ENCODE measurements at regions not wholly inside any gene's neighbourhood (a gene's known extent, or its start where the extent isn't known, plus 50 kb on each side); places are given as distances from the start of the nearest gene placed in this dataset.

DNA sequence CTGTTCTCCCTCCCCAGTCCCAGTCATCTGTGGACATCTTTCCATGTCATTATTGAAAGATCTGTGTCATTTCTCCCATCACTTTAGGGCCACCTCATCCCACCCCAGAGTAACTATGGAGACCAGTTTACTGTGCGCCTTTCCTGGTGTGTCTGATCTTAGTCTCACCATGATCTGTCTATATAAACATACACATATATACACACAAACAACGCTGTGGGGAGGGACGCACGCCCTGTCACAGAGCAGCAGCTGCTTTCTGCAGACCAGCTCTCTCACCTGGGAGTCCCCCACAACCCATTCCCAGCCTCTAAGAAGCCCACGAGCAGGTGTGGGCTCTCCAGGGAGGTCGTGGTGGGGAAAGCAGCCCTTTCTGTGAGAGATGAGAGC lies 68.1 kb upstream of the TOX2 start:
- no peak for DNase-seq (ENCODE audit: low spot score)
- Mint-ChIP-seq H3K36me3 (ENCODE audit: low read depth, unreplicated experiment) (no peaks in the 10 kb centered on the region), H3K27me3 (ENCODE audit: unreplicated experiment) (peaks cover 8% of the 10 kb centered on the region), H3K27ac (ENCODE audit: unreplicated experiment) (peak overlapping the region; percentile 49), H3K4me1 (ENCODE audit: unreplicated experiment) (peaks cover 27% of the 10 kb centered on the region), H3K9me3 (ENCODE audit: unreplicated experiment) (no peaks in the 10 kb centered on the region), H3K4me3 (ENCODE audit: unreplicated experiment) (no peak overlapping the region)
- TF ChIP-seq, protein P1, sequence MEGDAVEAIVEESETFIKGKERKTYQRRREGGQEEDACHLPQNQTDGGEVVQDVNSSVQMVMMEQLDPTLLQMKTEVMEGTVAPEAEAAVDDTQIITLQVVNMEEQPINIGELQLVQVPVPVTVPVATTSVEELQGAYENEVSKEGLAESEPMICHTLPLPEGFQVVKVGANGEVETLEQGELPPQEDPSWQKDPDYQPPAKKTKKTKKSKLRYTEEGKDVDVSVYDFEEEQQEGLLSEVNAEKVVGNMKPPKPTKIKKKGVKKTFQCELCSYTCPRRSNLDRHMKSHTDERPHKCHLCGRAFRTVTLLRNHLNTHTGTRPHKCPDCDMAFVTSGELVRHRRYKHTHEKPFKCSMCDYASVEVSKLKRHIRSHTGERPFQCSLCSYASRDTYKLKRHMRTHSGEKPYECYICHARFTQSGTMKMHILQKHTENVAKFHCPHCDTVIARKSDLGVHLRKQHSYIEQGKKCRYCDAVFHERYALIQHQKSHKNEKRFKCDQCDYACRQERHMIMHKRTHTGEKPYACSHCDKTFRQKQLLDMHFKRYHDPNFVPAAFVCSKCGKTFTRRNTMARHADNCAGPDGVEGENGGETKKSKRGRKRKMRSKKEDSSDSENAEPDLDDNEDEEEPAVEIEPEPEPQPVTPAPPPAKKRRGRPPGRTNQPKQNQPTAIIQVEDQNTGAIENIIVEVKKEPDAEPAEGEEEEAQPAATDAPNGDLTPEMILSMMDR (IDR thresholded peaks at IDR 0.05; ENCODE audit: unreplicated experiment), result no peak

DNA sequence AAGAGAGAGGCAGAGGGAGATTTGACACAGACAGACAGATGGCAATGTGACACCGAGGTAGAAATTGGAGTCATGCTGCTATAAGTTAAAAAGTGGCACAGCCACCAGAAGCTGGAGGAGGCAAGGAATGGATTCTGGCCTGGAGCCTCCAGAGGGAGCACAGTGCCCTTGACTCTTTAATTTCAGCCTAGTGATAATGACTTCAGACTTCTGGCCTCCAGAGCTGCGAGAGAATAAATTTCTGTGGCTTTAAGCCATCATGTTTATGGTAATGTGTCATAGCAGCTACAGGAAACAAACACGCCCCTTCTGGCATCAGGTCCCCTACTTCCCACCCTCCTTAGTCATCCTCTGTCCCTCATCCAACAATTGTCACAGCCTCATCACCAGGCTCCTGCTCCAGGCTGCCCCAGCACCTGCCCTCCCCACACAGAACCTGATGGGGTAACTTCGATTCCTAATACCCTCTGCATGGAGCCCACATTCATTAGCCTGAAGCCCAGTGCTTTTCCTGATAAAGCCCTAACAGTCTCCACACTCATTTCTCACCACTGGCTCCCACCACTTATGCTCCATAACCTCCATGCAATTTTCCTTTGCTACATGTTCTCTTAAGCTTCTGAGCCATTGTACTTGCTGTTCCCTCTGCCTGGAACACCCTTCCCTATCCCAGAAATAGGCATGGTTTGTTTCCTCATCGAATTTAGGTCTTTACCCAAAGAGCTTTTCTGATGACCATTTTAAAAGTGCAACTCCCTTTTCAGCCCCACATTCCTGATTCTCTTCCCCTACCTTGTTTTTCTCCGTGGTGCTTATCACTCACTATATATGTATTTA lies 69.7 kb upstream of the TOX2 start:
- Mint-ChIP-seq H3K4me1 (ENCODE audit: unreplicated experiment) (peaks cover 27% of the 10 kb centered on the region), H3K36me3 (ENCODE audit: low read depth, unreplicated experiment) (no peaks in the 10 kb centered on the region), H3K27me3 (ENCODE audit: unreplicated experiment) (peaks cover 8% of the 10 kb centered on the region), H3K9me3 (ENCODE audit: unreplicated experiment) (no peaks in the 10 kb centered on the region), H3K27ac (ENCODE audit: unreplicated experiment) (no peak overlapping the region), H3K4me3 (ENCODE audit: unreplicated experiment) (no peak overlapping the region)
- DNase-seq (ENCODE audit: low spot score), result no peak
- TF ChIP-seq, protein P1 (IDR thresholded peaks at IDR 0.05; ENCODE audit: unreplicated experiment), result no peak

DNA sequence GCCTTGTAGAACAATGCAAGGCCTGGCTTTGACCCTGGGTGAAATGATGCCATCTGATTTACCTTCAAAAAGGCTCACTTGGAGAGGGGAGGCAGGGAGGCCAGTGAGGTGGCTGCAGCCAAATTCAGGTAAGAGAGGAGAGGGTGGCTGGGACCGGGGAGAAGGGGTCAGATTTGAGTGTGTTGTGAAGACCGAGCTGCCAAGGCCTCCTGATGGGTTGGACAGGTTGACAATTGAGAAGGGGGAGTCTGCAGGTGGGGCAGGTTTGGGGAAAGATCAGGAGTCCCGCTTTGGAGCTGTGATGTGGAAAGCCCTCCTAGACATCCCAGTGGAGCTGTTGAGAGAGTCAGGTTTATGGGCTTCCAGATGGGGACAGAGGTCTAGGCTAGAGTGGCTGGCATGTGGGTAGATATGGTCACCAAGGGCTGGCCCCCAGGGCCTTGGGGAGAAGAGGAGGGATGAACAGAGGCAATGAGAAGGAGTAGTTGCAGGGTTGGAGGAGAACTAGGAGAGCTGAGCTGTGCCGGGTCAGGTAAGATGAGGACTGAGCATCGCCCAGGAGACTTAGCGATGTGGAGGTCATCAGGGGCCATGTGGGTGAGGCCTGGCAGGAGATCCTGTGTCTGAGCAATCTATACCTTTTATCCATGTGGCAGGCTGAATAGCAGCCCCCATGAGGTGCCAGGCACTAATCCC lies 70.5 kb upstream of the TOX2 start:
- peaks cover 20% of the 10 kb centered on the region for H3K4me1 Mint-ChIP-seq (ENCODE audit: unreplicated experiment)
- TF ChIP-seq, protein P1 (IDR thresholded peaks at IDR 0.05; ENCODE audit: unreplicated experiment), result no peak
- H3K4me3 Mint-ChIP-seq (ENCODE audit: unreplicated experiment), result no peak overlapping the region
- peaks cover 8% of the 10 kb centered on the region for H3K27me3 Mint-ChIP-seq (ENCODE audit: unreplicated experiment)
- H3K27ac Mint-ChIP-seq (ENCODE audit: unreplicated experiment), result no peak overlapping the region
- H3K36me3 Mint-ChIP-seq (ENCODE audit: low read depth, unreplicated experiment), result no peaks in the 10 kb centered on the region
- no peak for DNase-seq (ENCODE audit: low spot score)
- no peaks in the 10 kb centered on the region for H3K9me3 Mint-ChIP-seq (ENCODE audit: unreplicated experiment)

DNA sequence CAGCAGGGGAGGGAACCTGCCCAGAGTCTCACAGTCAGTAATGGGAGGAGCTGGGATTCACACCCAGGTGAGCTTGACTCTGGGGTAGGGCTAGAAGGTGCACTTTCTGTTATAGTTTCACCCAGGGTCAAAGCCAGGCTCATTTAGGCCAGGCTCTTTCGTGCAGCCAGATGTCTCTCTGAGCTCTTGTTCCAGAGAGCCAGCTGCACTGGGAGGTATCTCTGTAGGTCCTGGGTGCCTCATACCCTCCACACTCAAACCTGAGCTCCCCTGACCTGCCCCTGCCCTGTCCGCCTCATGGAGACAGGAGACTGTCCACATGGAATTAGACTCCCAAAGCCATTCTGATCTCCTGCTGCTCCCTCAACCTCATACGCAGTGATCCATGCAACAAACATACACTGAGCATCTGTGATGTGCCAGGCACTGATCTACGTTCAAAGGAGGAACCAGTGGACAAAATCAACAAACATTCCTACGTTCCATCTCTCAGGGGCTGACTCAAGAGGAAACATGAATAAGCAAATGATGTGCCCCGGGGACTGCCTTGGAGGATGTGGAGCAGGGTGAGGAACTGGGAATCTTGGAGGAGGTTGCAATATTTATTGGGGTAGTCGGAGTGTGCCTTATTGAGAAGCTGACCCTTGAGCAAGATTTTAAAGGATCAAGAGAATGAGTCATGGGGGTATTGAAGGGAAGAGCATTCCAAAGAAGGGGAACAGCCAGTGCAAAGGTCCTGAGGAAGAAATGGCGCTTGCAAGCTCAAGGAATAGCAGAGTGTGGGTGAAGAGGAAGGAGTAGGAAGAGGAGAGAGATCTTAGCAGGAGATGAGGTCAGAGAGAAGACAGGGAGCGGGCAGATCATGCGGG lies 71.3 kb upstream of the TOX2 start:
- TF ChIP-seq, protein P1 (IDR thresholded peaks at IDR 0.05; ENCODE audit: unreplicated experiment), result no peak
- Mint-ChIP-seq H3K27me3 (ENCODE audit: unreplicated experiment) (peaks cover 8% of the 10 kb centered on the region), H3K4me1 (ENCODE audit: unreplicated experiment) (peaks cover 20% of the 10 kb centered on the region), H3K9me3 (ENCODE audit: unreplicated experiment) (no peaks in the 10 kb centered on the region), H3K4me3 (ENCODE audit: unreplicated experiment) (no peak overlapping the region), H3K36me3 (ENCODE audit: low read depth, unreplicated experiment) (no peaks in the 10 kb centered on the region), H3K27ac (ENCODE audit: unreplicated experiment) (no peak overlapping the region)
- no peak for DNase-seq (ENCODE audit: low spot score)

Measured in endothelial cell (in vitro differentiated cells).